ENCODE measurements at regions not wholly inside any gene's neighbourhood (a gene's known extent, or its start where the extent isn't known, plus 50 kb on each side); places are given as distances from the start of the nearest gene placed in this dataset.

GRCh38 chr2:118568700-118569099 lies 278.7 kb downstream of the EN1 start:
- no peak for DNase-seq (ENCODE audit: low spot score)

- DNase-seq (ENCODE audit: low spot score) = no peak
Observed at GRCh38 chr2:118565786-118566540, 281.5 kb downstream of the EN1 start.

GRCh38 chr2:118565301-118565700 lies 282.1 kb downstream of the EN1 start:
- no peak for DNase-seq (ENCODE audit: low spot score)

- no peak for DNase-seq (ENCODE audit: low spot score)
Observed at GRCh38 chr2:118562144-118562543, 285.3 kb downstream of the EN1 start.

GRCh38 chr2:118558846-118559245 lies 288.6 kb downstream of the EN1 start:
- DNase-seq (ENCODE audit: low spot score) = no peak

- DNase-seq (ENCODE audit: low spot score) = no peak
Observed at GRCh38 chr2:118557791-118558190, 289.7 kb downstream of the EN1 start.

GRCh38 chr2:118557016-118557415 lies 290.4 kb downstream of the EN1 start:
- no peak for DNase-seq (ENCODE audit: low spot score)

- DNase-seq (ENCODE audit: low spot score) = no peak
Observed at GRCh38 chr2:118554616-118555015, 292.8 kb downstream of the EN1 start.

- no peak for DNase-seq (ENCODE audit: low spot score)
Observed at GRCh38 chr2:118549503-118549902, 297.9 kb downstream of the EN1 start.

GRCh38 chr2:118548880-118549488 lies 298.5 kb downstream of the EN1 start:
- no peak for DNase-seq (ENCODE audit: low spot score)

- DNase-seq (ENCODE audit: low spot score) = peak; percentile 43
Observed at GRCh38 chr2:118539290-118539689, 308.2 kb downstream of the EN1 start.

GRCh38 chr2:118536306-118536705 lies 311.1 kb downstream of the EN1 start:
- DNase-seq (ENCODE audit: low spot score) = no peak

GRCh38 chr2:118535818-118536212 lies 311.6 kb downstream of the EN1 start:
- no peak for DNase-seq (ENCODE audit: low spot score)

- DNase-seq (ENCODE audit: low spot score) = peak; percentile 3
Observed at GRCh38 chr2:118535171-118535817, 312.2 kb downstream of the EN1 start.

- DNase-seq (ENCODE audit: low spot score) = no peak
Observed at GRCh38 chr2:118530976-118531375, 316.5 kb downstream of the EN1 start.

GRCh38 chr2:118529908-118530599 lies 317.4 kb downstream of the EN1 start:
- no peak for DNase-seq (ENCODE audit: low spot score)

- no peak for DNase-seq (ENCODE audit: low spot score)
Observed at GRCh38 chr2:118527571-118527970, 319.9 kb downstream of the EN1 start.

- DNase-seq (ENCODE audit: low spot score) = no peak
Observed at GRCh38 chr2:118525346-118525745, 322.1 kb downstream of the EN1 start.

- DNase-seq (ENCODE audit: low spot score) = no peak
Observed at GRCh38 chr2:118524911-118525310, 322.5 kb downstream of the EN1 start.

GRCh38 chr2:118523761-118524160 lies 323.7 kb downstream of the EN1 start:
- DNase-seq (ENCODE audit: low spot score) = no peak

- DNase-seq (ENCODE audit: low spot score) = no peak
Observed at GRCh38 chr2:118521960-118522359, 325.5 kb downstream of the EN1 start.

- DNase-seq (ENCODE audit: low spot score) = no peak
Observed at GRCh38 chr2:118521272-118521671, 326.2 kb downstream of the EN1 start.
